GM23338 (cell line): ENCODE measurements at regions not wholly inside any gene's neighbourhood (a gene's known extent, or its start where the extent isn't known, plus 50 kb on each side); places are given as distances from the start of the nearest gene placed in this dataset.
A peak's percentile ranks its signal among the peaks of the same experiment; 100 is the strongest.

ENCODE experiments used
- ATAC-seq: fragments of 200-7000 bp; cut with Tn5 transposase; 3 replicates; pipeline ENCODE4 v1.9.1; 2020
- DNase-seq: peaks from one replicate; pipeline ENCODE4 v3.0.0-alpha.2; 2015; ENCODE audit warnings: low spot score
- H2AFZ ChIP-seq: fragments of 200-600 bp; sonication (generic); 2 replicates; pipeline ENCODE4 v1.8.0; 2016; ENCODE audit warnings: antibody characterized with exemption, mild to moderate bottlenecking, moderate library complexity
- H3F3A ChIP-seq: fragments of 200-600 bp; sonication (generic); replicated peaks from 2 replicates; pipeline ENCODE4 v1.8.0; 2017; ENCODE audit warnings: antibody characterized with exemption, mixed run types, low read depth
- H3K27ac ChIP-seq: fragments of 200-600 bp; sonication (generic); 2 replicates; pipeline ENCODE4 v1.6.1; 2016; ENCODE audit warnings: low read depth
- H3K27me3 ChIP-seq: fragments of 200-600 bp; sonication (generic); 2 replicates; pipeline ENCODE4 v1.8.0; 2016; ENCODE audit warnings: mild to moderate bottlenecking, mixed run types, moderate library complexity; ENCODE audit not compliant: insufficient read depth
- H3K36me3 ChIP-seq: fragments of 200-600 bp; sonication (generic); 2 replicates; pipeline ENCODE4 v1.8.0; 2016; ENCODE audit warnings: mild to moderate bottlenecking; ENCODE audit not compliant: insufficient read depth
- H3K4me1 ChIP-seq: fragments of 200-600 bp; sonication (generic); 2 replicates; pipeline ENCODE4 v1.8.0; 2016; ENCODE audit warnings: mild to moderate bottlenecking, moderate library complexity; ENCODE audit not compliant: insufficient read depth
- H3K4me2 ChIP-seq: fragments of 200-600 bp; sonication (generic); 2 replicates; pipeline ENCODE4 v1.7.1; 2017; ENCODE audit warnings: mixed run types
- H3K4me3 ChIP-seq: fragments of 200-600 bp; sonication (generic); 2 replicates; pipeline ENCODE4 v1.6.1; 2016; ENCODE audit warnings: mixed run types
- H3K79me2 ChIP-seq: fragments of 200-600 bp; sonication (generic); replicated peaks from 2 replicates; pipeline ENCODE4 v1.8.0; 2017; ENCODE audit warnings: mild to moderate bottlenecking; ENCODE audit not compliant: insufficient read depth
- H3K9me2 ChIP-seq: fragments of 200-600 bp; sonication (generic); 2 replicates; pipeline ENCODE4 v1.8.0; 2017; ENCODE audit not compliant: insufficient read depth
- H4K20me1 ChIP-seq: fragments of 200-600 bp; sonication (generic); replicated peaks from 2 replicates; pipeline ENCODE4 v1.8.0; 2017; ENCODE audit warnings: mild to moderate bottlenecking; ENCODE audit not compliant: insufficient read depth
- H3K27ac Mint-ChIP-seq: 2 replicates; pipeline ENCODE4 v1.8.0; 2020; ENCODE audit warnings: inconsistent platforms, mild to moderate bottlenecking, moderate library complexity, mixed read lengths
- H3K27me3 Mint-ChIP-seq: 3 replicates; pipeline ENCODE4 v1.8.0; 2022; ENCODE audit warnings: low read depth, mild to moderate bottlenecking, moderate library complexity, mixed read lengths, inconsistent platforms; ENCODE audit not compliant: insufficient read depth, poor library complexity
- H3K36me3 Mint-ChIP-seq: 3 replicates; pipeline ENCODE4 v1.8.0; 2021; ENCODE audit warnings: low read depth, mild to moderate bottlenecking, inconsistent platforms, moderate library complexity, mixed read lengths
- H3K4me1 Mint-ChIP-seq: 3 replicates; pipeline ENCODE4 v1.8.0; 2020; ENCODE audit warnings: mild to moderate bottlenecking, inconsistent platforms, mixed read lengths
- H3K4me3 Mint-ChIP-seq: 3 replicates; pipeline ENCODE4 v1.8.0; 2021; ENCODE audit warnings: moderate library complexity, mild to moderate bottlenecking, inconsistent platforms, mixed read lengths
- H3K9me3 Mint-ChIP-seq: 3 replicates; pipeline ENCODE4 v1.8.0; 2020; ENCODE audit warnings: moderate library complexity, mild to moderate bottlenecking, inconsistent platforms, mixed read lengths
- CREB1 ChIP-seq: fragments of 250-450 bp; sonication (Bioruptor Pico); IDR thresholded peaks from 2 replicates; pipeline ENCODE4 v1.5.0; 2020; ENCODE audit warnings: low read depth, mild to moderate bottlenecking, moderate library complexity
- EZH2phosphoT487 ChIP-seq: fragments of 200-600 bp; sonication (generic); IDR thresholded peaks from one replicate; pipeline ENCODE4 v1.8.1; 2018; ENCODE audit warnings: antibody characterized with exemption; ENCODE audit not compliant: unreplicated experiment
- STAT1 ChIP-seq: IDR thresholded peaks from one replicate; pipeline ENCODE4 v1.6.1; 2016; ENCODE audit warnings: antibody characterized with exemption; ENCODE audit not compliant: unreplicated experiment
- ZNF331 ChIP-seq: fragments of 250-450 bp; sonication (Bioruptor Pico); IDR thresholded peaks from 2 replicates; pipeline ENCODE4 v1.5.0; 2020; ENCODE audit warnings: low read depth, mild to moderate bottlenecking, moderate library complexity
- TF ChIP-seq, protein P1 (sequence below): fragments of 250-450 bp; sonication (Bioruptor Pico); IDR thresholded peaks from 2 replicates; pipeline ENCODE4 v1.5.0; 2020; ENCODE audit warnings: mild to moderate bottlenecking, moderate library complexity

DNA sequence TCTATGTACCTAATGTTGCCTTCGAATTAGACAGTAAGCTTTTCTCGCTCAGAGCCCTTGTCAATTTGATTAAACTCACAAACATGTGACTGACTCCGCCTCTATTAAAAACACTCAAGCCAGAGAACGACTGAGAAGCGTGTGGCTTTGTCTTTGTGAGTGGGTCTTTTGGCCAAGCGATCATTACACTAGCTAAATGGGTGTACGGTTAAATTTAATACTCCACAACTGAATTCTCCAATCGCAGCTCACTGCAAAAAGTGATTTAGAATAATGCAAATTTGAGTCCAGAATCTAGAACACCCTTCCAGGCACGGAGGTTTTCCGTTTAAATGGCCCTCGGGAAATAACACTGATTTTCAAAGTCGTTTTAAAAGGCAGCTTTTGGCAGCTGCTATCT is 253.7 kb downstream of the EFCAB11 start:
- Mint-ChIP-seq H3K36me3 (peaks cover 5% of the 10 kb centered on the region; the same call in 2 of the 3 replicates), H3K27me3 (peaks cover 15% of the 10 kb centered on the region), H3K9me3 (peaks cover 32% of the 10 kb centered on the region), H3K4me3 (peak overlapping the region; percentile 70), H3K27ac (no peak overlapping the region), H3K4me1 (peaks cover 18% of the 10 kb centered on the region)
- Histone ChIP-seq H3K4me2 (peak overlapping the region; percentile 88), H3K27me3 (peaks cover 21% of the 10 kb centered on the region), H3K4me1 (peaks cover 23% of the 10 kb centered on the region), H3K79me2 (no peaks in the 10 kb centered on the region), H3K27ac (no peak overlapping the region), H3K9me2 (peaks cover 10% of the 10 kb centered on the region; the same call in 1 of the 2 replicates), H3F3A (0 out of 2 replicates have a peak, but pooled peaks cover 12% of the 10 kb centered on the region), H4K20me1 (no peaks in the 10 kb centered on the region), H2AFZ (peak overlapping the region; percentile 90), H3K4me3 (peak overlapping the region; percentile 67), H3K36me3 (no peaks in the 10 kb centered on the region)
- ATAC-seq (no peak), DNase-seq (peak; percentile 18)
- TF ChIP-seq CREB1 (CRISPR knock-in tag) (no peak), ZNF331 (CRISPR knock-in tag) (no peak), STAT1 (no peak), EZH2phosphoT487 (no peak)
- TF ChIP-seq, protein P1, sequence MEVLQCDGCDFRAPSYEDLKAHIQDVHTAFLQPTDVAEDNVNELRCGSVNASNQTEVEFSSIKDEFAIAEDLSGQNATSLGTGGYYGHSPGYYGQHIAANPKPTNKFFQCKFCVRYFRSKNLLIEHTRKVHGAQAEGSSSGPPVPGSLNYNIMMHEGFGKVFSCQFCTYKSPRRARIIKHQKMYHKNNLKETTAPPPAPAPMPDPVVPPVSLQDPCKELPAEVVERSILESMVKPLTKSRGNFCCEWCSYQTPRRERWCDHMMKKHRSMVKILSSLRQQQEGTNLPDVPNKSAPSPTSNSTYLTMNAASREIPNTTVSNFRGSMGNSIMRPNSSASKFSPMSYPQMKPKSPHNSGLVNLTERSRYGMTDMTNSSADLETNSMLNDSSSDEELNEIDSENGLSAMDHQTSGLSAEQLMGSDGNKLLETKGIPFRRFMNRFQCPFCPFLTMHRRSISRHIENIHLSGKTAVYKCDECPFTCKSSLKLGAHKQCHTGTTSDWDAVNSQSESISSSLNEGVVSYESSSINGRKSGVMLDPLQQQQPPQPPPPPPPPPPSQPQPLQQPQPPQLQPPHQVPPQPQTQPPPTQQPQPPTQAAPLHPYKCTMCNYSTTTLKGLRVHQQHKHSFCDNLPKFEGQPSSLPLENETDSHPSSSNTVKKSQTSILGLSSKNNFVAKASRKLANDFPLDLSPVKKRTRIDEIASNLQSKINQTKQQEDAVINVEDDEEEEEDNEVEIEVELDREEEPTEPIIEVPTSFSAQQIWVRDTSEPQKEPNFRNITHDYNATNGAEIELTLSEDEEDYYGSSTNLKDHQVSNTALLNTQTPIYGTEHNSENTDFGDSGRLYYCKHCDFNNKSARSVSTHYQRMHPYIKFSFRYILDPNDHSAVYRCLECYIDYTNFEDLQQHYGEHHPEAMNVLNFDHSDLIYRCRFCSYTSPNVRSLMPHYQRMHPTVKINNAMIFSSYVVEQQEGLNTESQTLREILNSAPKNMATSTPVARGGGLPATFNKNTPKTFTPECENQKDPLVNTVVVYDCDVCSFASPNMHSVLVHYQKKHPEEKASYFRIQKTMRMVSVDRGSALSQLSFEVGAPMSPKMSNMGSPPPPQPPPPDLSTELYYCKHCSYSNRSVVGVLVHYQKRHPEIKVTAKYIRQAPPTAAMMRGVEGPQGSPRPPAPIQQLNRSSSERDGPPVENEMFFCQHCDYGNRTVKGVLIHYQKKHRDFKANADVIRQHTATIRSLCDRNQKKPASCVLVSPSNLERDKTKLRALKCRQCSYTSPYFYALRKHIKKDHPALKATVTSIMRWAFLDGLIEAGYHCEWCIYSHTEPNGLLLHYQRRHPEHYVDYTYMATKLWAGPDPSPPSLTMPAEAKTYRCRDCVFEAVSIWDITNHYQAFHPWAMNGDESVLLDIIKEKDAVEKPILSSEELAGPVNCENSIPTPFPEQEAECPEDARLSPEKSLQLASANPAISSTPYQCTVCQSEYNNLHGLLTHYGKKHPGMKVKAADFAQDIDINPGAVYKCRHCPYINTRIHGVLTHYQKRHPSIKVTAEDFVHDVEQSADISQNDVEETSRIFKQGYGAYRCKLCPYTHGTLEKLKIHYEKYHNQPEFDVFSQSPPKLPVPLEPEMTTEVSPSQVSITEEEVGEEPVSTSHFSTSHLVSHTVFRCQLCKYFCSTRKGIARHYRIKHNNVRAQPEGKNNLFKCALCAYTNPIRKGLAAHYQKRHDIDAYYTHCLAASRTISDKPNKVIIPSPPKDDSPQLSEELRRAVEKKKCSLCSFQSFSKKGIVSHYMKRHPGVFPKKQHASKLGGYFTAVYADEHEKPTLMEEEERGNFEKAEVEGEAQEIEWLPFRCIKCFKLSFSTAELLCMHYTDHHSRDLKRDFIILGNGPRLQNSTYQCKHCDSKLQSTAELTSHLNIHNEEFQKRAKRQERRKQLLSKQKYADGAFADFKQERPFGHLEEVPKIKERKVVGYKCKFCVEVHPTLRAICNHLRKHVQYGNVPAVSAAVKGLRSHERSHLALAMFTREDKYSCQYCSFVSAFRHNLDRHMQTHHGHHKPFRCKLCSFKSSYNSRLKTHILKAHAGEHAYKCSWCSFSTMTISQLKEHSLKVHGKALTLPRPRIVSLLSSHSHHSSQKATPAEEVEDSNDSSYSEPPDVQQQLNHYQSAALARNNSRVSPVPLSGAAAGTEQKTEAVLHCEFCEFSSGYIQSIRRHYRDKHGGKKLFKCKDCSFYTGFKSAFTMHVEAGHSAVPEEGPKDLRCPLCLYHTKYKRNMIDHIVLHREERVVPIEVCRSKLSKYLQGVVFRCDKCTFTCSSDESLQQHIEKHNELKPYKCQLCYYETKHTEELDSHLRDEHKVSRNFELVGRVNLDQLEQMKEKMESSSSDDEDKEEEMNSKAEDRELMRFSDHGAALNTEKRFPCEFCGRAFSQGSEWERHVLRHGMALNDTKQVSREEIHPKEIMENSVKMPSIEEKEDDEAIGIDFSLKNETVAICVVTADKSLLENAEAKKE (CRISPR knock-in tag): no peak

DNA sequence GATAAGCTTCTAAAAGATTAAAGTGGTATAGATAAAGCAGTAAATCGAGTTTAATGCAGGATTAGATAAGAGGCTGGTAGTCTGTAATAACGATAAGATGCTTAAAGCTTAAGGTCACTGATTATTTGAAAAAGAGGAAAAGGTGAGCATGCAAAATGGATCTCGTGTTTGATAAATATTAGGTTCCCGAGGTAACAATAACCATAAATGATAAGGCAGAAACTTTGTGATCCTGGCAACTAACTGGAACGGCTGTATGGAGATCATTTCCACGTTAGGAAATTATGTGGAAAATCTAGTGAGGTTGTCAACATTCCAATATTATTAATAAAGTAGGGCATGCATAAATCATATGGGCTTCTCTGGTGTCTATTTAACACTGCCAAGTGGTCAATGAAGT is 255.5 kb downstream of the EFCAB11 start:
- H3K4me1 ChIP-seq: peaks cover 23% of the 10 kb centered on the region
- no peaks in the 10 kb centered on the region for H4K20me1 ChIP-seq
- Mint-ChIP-seq H3K27me3 (peaks cover 15% of the 10 kb centered on the region), H3K4me1 (peaks cover 18% of the 10 kb centered on the region), H3K4me3 (no peak overlapping the region), H3K36me3 (peaks cover 5% of the 10 kb centered on the region; the same call in 2 of the 3 replicates), H3K27ac (no peak overlapping the region), H3K9me3 (peaks cover 25% of the 10 kb centered on the region)
- no peak for DNase-seq
- H3K4me2 ChIP-seq: no peak overlapping the region
- peaks cover 6% of the 10 kb centered on the region; the same call in 1 of the 2 replicates for H3K9me2 ChIP-seq
- H3K4me3 ChIP-seq: no peak overlapping the region
- no peaks in the 10 kb centered on the region for H3K36me3 ChIP-seq
- 0 out of 2 replicates have a peak, but pooled peaks cover 12% of the 10 kb centered on the region for H3F3A ChIP-seq
- no peak overlapping the region for H3K27ac ChIP-seq
- H3K27me3 ChIP-seq: peaks cover 21% of the 10 kb centered on the region
- H2AFZ ChIP-seq: no peak overlapping the region
- no peak for ATAC-seq
- no peaks in the 10 kb centered on the region for H3K79me2 ChIP-seq
- TF ChIP-seq, protein P1 (CRISPR knock-in tag): no peak
- TF ChIP-seq CREB1 (CRISPR knock-in tag) (no peak), ZNF331 (CRISPR knock-in tag) (no peak)
